Glomerular visceral epithelial cell (primary cell): ENCODE measurements at regions not wholly inside any gene's neighbourhood (a gene's known extent, or its start where the extent isn't known, plus 50 kb on each side); places are given as distances from the start of the nearest gene placed in this dataset.

Experiments used
- DNase-seq: peaks from one replicate; pipeline ENCODE4 v3.0.0-alpha.2; 2016; ENCODE audit errors: extremely low spot score

- DNase-seq, result no peak
Observed at GRCh38 chr5:2131826-2132496, 249.2 kb upstream of the IRX4 start.

- no peak for DNase-seq
Observed at GRCh38 chr5:2131196-2131595, 248.5 kb upstream of the IRX4 start.

- DNase-seq, result no peak
Observed at GRCh38 chr5:2130361-2130760, 247.6 kb upstream of the IRX4 start.

- no peak for DNase-seq
Observed at GRCh38 chr5:2129568-2130272, 247.0 kb upstream of the IRX4 start.

- no peak for DNase-seq
Observed at GRCh38 chr5:2128686-2129355, 246.1 kb upstream of the IRX4 start.

GRCh38 chr5:2126512-2126911 lies 243.8 kb upstream of the IRX4 start:
- no peak for DNase-seq

- DNase-seq, result no peak
Observed at GRCh38 chr5:2125901-2126265, 243.2 kb upstream of the IRX4 start.

- DNase-seq, result no peak
Observed at GRCh38 chr5:2125171-2125900, 242.6 kb upstream of the IRX4 start.

GRCh38 chr5:2124434-2125170 lies 241.9 kb upstream of the IRX4 start:
- no peak for DNase-seq

GRCh38 chr5:2123874-2124273 lies 241.1 kb upstream of the IRX4 start:
- DNase-seq, result no peak

GRCh38 chr5:2120361-2120760 lies 237.6 kb upstream of the IRX4 start:
- no peak for DNase-seq

- DNase-seq, result no peak
Observed at GRCh38 chr5:2119573-2119972, 236.8 kb upstream of the IRX4 start.

- no peak for DNase-seq
Observed at GRCh38 chr5:2113348-2114131, 230.8 kb upstream of the IRX4 start.

GRCh38 chr5:2112173-2113025 lies 229.7 kb upstream of the IRX4 start:
- no peak for DNase-seq

- DNase-seq, result no peak
Observed at GRCh38 chr5:2111569-2112105, 228.9 kb upstream of the IRX4 start.

GRCh38 chr5:2110934-2111462 lies 228.3 kb upstream of the IRX4 start:
- DNase-seq, result no peak

GRCh38 chr5:2110137-2110933 lies 227.6 kb upstream of the IRX4 start:
- DNase-seq, result no peak

- DNase-seq, result no peak
Observed at GRCh38 chr5:2109566-2109965, 226.8 kb upstream of the IRX4 start.

GRCh38 chr5:2106721-2107120 lies 224.0 kb upstream of the IRX4 start:
- DNase-seq, result no peak
